Neural cell (in vitro differentiated cells): ENCODE measurements at regions not wholly inside any gene's neighbourhood (a gene's known extent, or its start where the extent isn't known, plus 50 kb on each side); places are given as distances from the start of the nearest gene placed in this dataset.

Experiments used
- H2AFZ ChIP-seq: fragments of 200-600, 300-800 bp; sonication (generic), shearing (Covaris generic); 2 replicates; pipeline ENCODE4 v1.6.0; 2014; ENCODE audit warnings: low read depth, mild to moderate bottlenecking, antibody characterized with exemption, low read length, moderate library complexity
- H3F3A ChIP-seq: fragments of 200-600 bp; shearing (Covaris generic); 2 replicates; pipeline ENCODE4 v1.6.1; 2016; ENCODE audit warnings: mild to moderate bottlenecking, moderate library complexity, mixed read lengths, antibody characterized with exemption, low read length; ENCODE audit not compliant: insufficient read depth, poor library complexity, severe bottlenecking
- H3K27ac ChIP-seq: fragments of 200-600, 300-800 bp; sonication (generic), shearing (Covaris generic); 2 replicates; pipeline ENCODE4 v1.5.1; 2014; ENCODE audit warnings: mild to moderate bottlenecking, low read length, moderate library complexity
- H3K27me3 ChIP-seq: fragments of 300-800, 200-600 bp; sonication (generic), shearing (Covaris generic); 2 replicates; pipeline ENCODE4 v1.6.0; 2014; ENCODE audit warnings: mild to moderate bottlenecking, low read depth, low read length, moderate library complexity; ENCODE audit not compliant: insufficient read depth
- H3K36me3 ChIP-seq: fragments of 300-800, 200-600 bp; sonication (generic), shearing (Covaris generic); 2 replicates; pipeline ENCODE4 v1.5.1; 2014; ENCODE audit warnings: mild to moderate bottlenecking, antibody characterized with exemption, low read length, moderate library complexity; ENCODE audit not compliant: insufficient read depth
- H3K4me2 ChIP-seq: fragments of 300-800, 200-600 bp; sonication (generic), shearing (Covaris generic); 2 replicates; pipeline ENCODE4 v1.6.0; 2014; ENCODE audit warnings: mild to moderate bottlenecking, low read length
- H3K4me3 ChIP-seq: fragments of 300-800, 200-600 bp; sonication (generic), shearing (Covaris generic); 2 replicates; pipeline ENCODE4 v1.5.1; 2014; ENCODE audit warnings: mild to moderate bottlenecking, low read length, moderate library complexity
- H3K79me2 ChIP-seq: fragments of 200-600 bp; shearing (Covaris generic); replicated peaks from 2 replicates; pipeline ENCODE4 v1.6.0; 2014; ENCODE audit warnings: mild to moderate bottlenecking, low read length, moderate library complexity; ENCODE audit not compliant: insufficient read depth
- H3K9ac ChIP-seq: fragments of 300-800, 200-600 bp; sonication (generic), shearing (Covaris generic); 2 replicates; pipeline ENCODE4 v1.6.1; 2016; ENCODE audit warnings: mild to moderate bottlenecking, low read length, mixed read lengths
- H3K9me2 ChIP-seq: fragments of 200-600 bp; shearing (Covaris generic); 2 replicates; pipeline ENCODE4 v1.6.1; 2016; ENCODE audit warnings: mild to moderate bottlenecking, low read length, mixed read lengths; ENCODE audit not compliant: insufficient read depth
- H3K9me3 ChIP-seq: fragments of 200-600, 300-800 bp; sonication (generic), shearing (Covaris generic); 2 replicates; pipeline ENCODE4 v1.6.1; 2016; ENCODE audit warnings: mild to moderate bottlenecking, mixed run types, low read length, moderate library complexity, mixed read lengths
- H4K20me1 ChIP-seq: fragments of 200-600 bp; shearing (Covaris generic); 2 replicates; pipeline ENCODE4 v1.6.1; 2016; ENCODE audit warnings: mild to moderate bottlenecking, mixed run types; ENCODE audit not compliant: insufficient read depth
- CTCF ChIP-seq: fragments of 450-650 bp; IDR thresholded peaks from 2 replicates; pipeline ENCODE4 v1.5.1; 2014; ENCODE audit warnings: antibody characterized with exemption, mild to moderate bottlenecking, moderate library complexity; ENCODE audit not compliant: poor library complexity, severe bottlenecking
- EP300 ChIP-seq: fragments of 450-650 bp; conservative IDR thresholded peaks from 2 replicates; pipeline ENCODE4 v1.6.1; 2014; ENCODE audit warnings: antibody characterized with exemption, mild to moderate bottlenecking, moderate library complexity; ENCODE audit not compliant: poor library complexity, severe bottlenecking
- EZH2 ChIP-seq: fragments of 200-600, 300-800 bp; shearing (Covaris generic), sonication (generic); IDR thresholded peaks from 2 replicates; pipeline ENCODE4 v1.6.1; 2014; ENCODE audit warnings: antibody characterized with exemption, low read length, borderline replicate concordance, mild to moderate bottlenecking; ENCODE audit not compliant: insufficient read depth, poor library complexity, severe bottlenecking
- MXI1 ChIP-seq: fragments of 450-650 bp; conservative IDR thresholded peaks from 2 replicates; pipeline ENCODE4 v1.6.1; 2014; ENCODE audit warnings: antibody characterized with exemption, mild to moderate bottlenecking; ENCODE audit not compliant: poor library complexity, severe bottlenecking
- POLR2AphosphoS5 ChIP-seq: IDR thresholded peaks from 2 replicates; pipeline ENCODE4 v1.6.1; 2012
- RAD21 ChIP-seq: fragments of 450-650 bp; conservative IDR thresholded peaks from 2 replicates; pipeline ENCODE4 v1.6.1; 2014; ENCODE audit warnings: antibody characterized with exemption, mild to moderate bottlenecking, moderate library complexity
- REST ChIP-seq: IDR thresholded peaks from 2 replicates; pipeline ENCODE4 v1.6.1; 2012; ENCODE audit warnings: borderline replicate concordance
- SMC3 ChIP-seq: fragments of 450-650 bp; conservative IDR thresholded peaks from 2 replicates; pipeline ENCODE4 v1.6.1; 2014; ENCODE audit warnings: antibody characterized with exemption, mild to moderate bottlenecking, moderate library complexity; ENCODE audit not compliant: poor library complexity
- TAF1 ChIP-seq: IDR thresholded peaks from 2 replicates; pipeline ENCODE4 v1.6.1; 2012; ENCODE audit warnings: low read depth

GRCh38 chr4:158010361-158010760 lies 162.5 kb downstream of the GASK1B start:
- Histone ChIP-seq H3K9me2 (no peaks in the 10 kb centered on the region), H3K9me3 (no peaks in the 10 kb centered on the region), H3K9ac (no peak overlapping the region), H3K79me2 (no peaks in the 10 kb centered on the region), H4K20me1 (no peaks in the 10 kb centered on the region), H3K4me3 (no peak overlapping the region), H3K4me2 (no peak overlapping the region), H2AFZ (no peak overlapping the region), H3K27ac (no peak overlapping the region), H3K36me3 (no peaks in the 10 kb centered on the region), H3F3A (no peaks in the 10 kb centered on the region), H3K27me3 (no peaks in the 10 kb centered on the region)
- TF ChIP-seq MXI1 (no peak), REST (no peak), SMC3 (no peak), CTCF (no peak), POLR2AphosphoS5 (no peak), RAD21 (no peak), EP300 (no peak)

- H3K36me3 ChIP-seq: no peaks in the 10 kb centered on the region
- no peaks in the 10 kb centered on the region for H3F3A ChIP-seq
- no peaks in the 10 kb centered on the region for H3K9me2 ChIP-seq
- no peak for TF ChIP-seq EP300
- no peaks in the 10 kb centered on the region for H3K79me2 ChIP-seq
- H3K9me3 ChIP-seq: no peaks in the 10 kb centered on the region
- H2AFZ ChIP-seq: no peak overlapping the region
- no peak overlapping the region for H3K27ac ChIP-seq
- no peak overlapping the region for H3K9ac ChIP-seq
- no peak overlapping the region for H3K4me3 ChIP-seq
- no peaks in the 10 kb centered on the region for H4K20me1 ChIP-seq
- no peaks in the 10 kb centered on the region for H3K27me3 ChIP-seq
- H3K4me2 ChIP-seq: no peak overlapping the region
Observed at GRCh38 chr4:158008551-158009218, 164.1 kb downstream of the GASK1B start.

GRCh38 chr4:158007566-158007965 lies 165.3 kb downstream of the GASK1B start:
- no peaks in the 10 kb centered on the region for H3K9me3 ChIP-seq
- no peak overlapping the region for H2AFZ ChIP-seq
- no peaks in the 10 kb centered on the region for H4K20me1 ChIP-seq
- no peaks in the 10 kb centered on the region for H3K9me2 ChIP-seq
- no peaks in the 10 kb centered on the region for H3K27me3 ChIP-seq
- H3K9ac ChIP-seq: no peak overlapping the region
- TF ChIP-seq POLR2AphosphoS5 (no peak), CTCF (no peak), REST (no peak), EZH2 (no peak), TAF1 (no peak), MXI1 (no peak), EP300 (no peak), RAD21 (no peak), SMC3 (no peak)
- H3K79me2 ChIP-seq: no peaks in the 10 kb centered on the region
- no peaks in the 10 kb centered on the region for H3K36me3 ChIP-seq
- no peak overlapping the region for H3K4me2 ChIP-seq
- H3K4me3 ChIP-seq: no peak overlapping the region
- no peaks in the 10 kb centered on the region for H3F3A ChIP-seq
- no peak overlapping the region for H3K27ac ChIP-seq
